ENCODE measurements at regions not wholly inside any gene's neighbourhood (a gene's known extent, or its start where the extent isn't known, plus 50 kb on each side); places are given as distances from the start of the nearest gene placed in this dataset.

- TF ChIP-seq MLLT1 (IDR thresholded peaks at IDR 0.05) (no peak), EZH2 (IDR thresholded peaks at IDR 0.05; ENCODE audit: borderline replicate concordance, control insufficient read depth, low read depth, low read length) (no peak), CTCF (IDR thresholded peaks at IDR 0.05 in 2 of 3, conservative IDR thresholded peaks at IDR 0.05 in 1 of 3; ENCODE audit: control insufficient read depth in 2 of 3, extremely low read depth in 1 of 3, insufficient read depth in 1 of 3, low read depth in 3 of 3, low read length in 3 of 3) (no peak), SIX5 (IDR thresholded peaks at IDR 0.05; ENCODE audit: low read depth, low read length, severe bottlenecking) (no peak), PBX3 (IDR thresholded peaks at IDR 0.05; ENCODE audit: insufficient replicate concordance, low read depth, low read length) (no peak), FOXM1 (IDR thresholded peaks at IDR 0.05; ENCODE audit: low read depth, low read length) (no peak), POLR2AphosphoS5 (IDR thresholded peaks at IDR 0.05; ENCODE audit: low read length) (no peak), SMC3 (IDR thresholded peaks at IDR 0.05; ENCODE audit: borderline replicate concordance, low read length) (no peak), CHD2 (IDR thresholded peaks at IDR 0.05; ENCODE audit: borderline replicate concordance, low read depth, low read length) (no peak), GABPA (IDR thresholded peaks at IDR 0.05; ENCODE audit: low read depth) (no peak), EP300 (IDR thresholded peaks at IDR 0.05; ENCODE audit: borderline replicate concordance in 1 of 2, control insufficient read depth in 1 of 2, low read depth in 2 of 2, low read length in 2 of 2) (no peak), POU2F2 (IDR thresholded peaks at IDR 0.05; ENCODE audit: borderline replicate concordance, low read depth, low read length) (no peak), TCF12 (IDR thresholded peaks at IDR 0.05; ENCODE audit: low read depth, low read length) (no peak)
Measured at GRCh38 chr5:15209053-15209762, 290.8 kb upstream of the FBXL7 start.
